Parathyroid adenoma (tissue), 2 donors: ENCODE measurements at regions not wholly inside any gene's neighbourhood (a gene's known extent, or its start where the extent isn't known, plus 50 kb on each side); places are given as distances from the start of the nearest gene placed in this dataset.

Source experiments
- H2AFZ ChIP-seq: fragments of 300-600 bp; sonication (generic); one replicate; pipeline ENCODE4 v1.7.0; 2017; ENCODE audit warnings: antibody characterized with exemption, mild to moderate bottlenecking
- H3K27ac ChIP-seq: fragments of 300-600 bp; sonication (generic); one replicate; pipeline ENCODE4 v1.7.0; 2017
- H3K27me3 ChIP-seq: fragments of 300-600 bp; sonication (generic); one replicate; pipeline ENCODE4 v1.7.0; 2017; ENCODE audit warnings: low read length; ENCODE audit not compliant: control insufficient read depth, insufficient read depth
- H3K36me3 ChIP-seq: fragments of 300-600 bp; sonication (generic); one replicate; pipeline ENCODE4 v1.7.0; 2017; ENCODE audit warnings: low read length; ENCODE audit not compliant: control insufficient read depth, insufficient read depth
- H3K4me1 ChIP-seq: fragments of 300-600 bp; sonication (generic); one replicate; pipeline ENCODE4 v1.7.0; 2017; ENCODE audit warnings: control low read depth
- H3K4me2 ChIP-seq: fragments of 300-600 bp; sonication (generic); one replicate; pipeline ENCODE4 v1.7.0; 2017; ENCODE audit warnings: low read length
- H3K4me3 ChIP-seq: fragments of 300-600 bp; sonication (generic); one replicate; pipeline ENCODE4 v1.7.0; 2017; ENCODE audit warnings: low read depth, low read length
- H3K79me2 ChIP-seq: fragments of 300-600 bp; sonication (generic); one replicate; pipeline ENCODE4 v1.7.0; 2017; ENCODE audit warnings: control low read depth
- H3K9ac ChIP-seq: fragments of 300-600 bp; sonication (generic); one replicate; pipeline ENCODE4 v1.7.0; 2017; ENCODE audit warnings: mild to moderate bottlenecking
- H3K9me3 ChIP-seq: fragments of 300-600 bp; sonication (generic); one replicate; pipeline ENCODE4 v1.7.0; 2017; ENCODE audit warnings: low read length; ENCODE audit not compliant: control insufficient read depth
- TF ChIP-seq, protein P1 (sequence below): fragments of 300-600 bp; sonication (generic); IDR thresholded peaks from one replicate; pipeline ENCODE4 v1.7.0; 2017; ENCODE audit warnings: antibody characterized with exemption, mild to moderate bottlenecking
- donor health status: primary hyperparathyroidism.

DNA sequence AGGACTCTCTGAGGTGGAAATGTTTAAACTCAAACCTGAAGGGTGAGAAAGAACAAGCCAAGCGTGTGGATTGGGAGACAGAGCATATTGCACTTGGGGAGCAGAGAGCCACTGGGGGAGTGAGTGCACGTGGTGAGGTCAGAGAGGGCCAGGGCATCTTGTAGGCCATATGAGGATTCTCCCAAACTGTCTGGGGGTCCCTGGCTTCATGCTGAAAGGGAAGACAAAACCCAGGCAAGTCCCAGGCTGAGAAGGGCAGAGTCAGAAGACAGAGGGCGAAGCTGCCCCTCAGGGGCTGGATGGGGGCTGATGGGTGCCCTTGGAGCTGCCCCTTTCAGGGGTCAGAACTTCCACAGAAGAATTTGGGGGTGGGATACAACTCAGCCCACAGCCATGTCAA is 215.3 kb upstream of the S1PR3 start:
- Histone ChIP-seq H2AFZ (no peak overlapping the region), H3K9ac (no peak overlapping the region), H3K4me2 (no peak overlapping the region), H3K36me3 (no peaks in the 10 kb centered on the region), H3K79me2 (no peaks in the 10 kb centered on the region), H3K9me3 (no peaks in the 10 kb centered on the region), H3K27me3 (no peaks in the 10 kb centered on the region), H3K4me1 (no peaks in the 10 kb centered on the region), H3K4me3 (no peak overlapping the region), H3K27ac (no peak overlapping the region)
- TF ChIP-seq, protein P1, sequence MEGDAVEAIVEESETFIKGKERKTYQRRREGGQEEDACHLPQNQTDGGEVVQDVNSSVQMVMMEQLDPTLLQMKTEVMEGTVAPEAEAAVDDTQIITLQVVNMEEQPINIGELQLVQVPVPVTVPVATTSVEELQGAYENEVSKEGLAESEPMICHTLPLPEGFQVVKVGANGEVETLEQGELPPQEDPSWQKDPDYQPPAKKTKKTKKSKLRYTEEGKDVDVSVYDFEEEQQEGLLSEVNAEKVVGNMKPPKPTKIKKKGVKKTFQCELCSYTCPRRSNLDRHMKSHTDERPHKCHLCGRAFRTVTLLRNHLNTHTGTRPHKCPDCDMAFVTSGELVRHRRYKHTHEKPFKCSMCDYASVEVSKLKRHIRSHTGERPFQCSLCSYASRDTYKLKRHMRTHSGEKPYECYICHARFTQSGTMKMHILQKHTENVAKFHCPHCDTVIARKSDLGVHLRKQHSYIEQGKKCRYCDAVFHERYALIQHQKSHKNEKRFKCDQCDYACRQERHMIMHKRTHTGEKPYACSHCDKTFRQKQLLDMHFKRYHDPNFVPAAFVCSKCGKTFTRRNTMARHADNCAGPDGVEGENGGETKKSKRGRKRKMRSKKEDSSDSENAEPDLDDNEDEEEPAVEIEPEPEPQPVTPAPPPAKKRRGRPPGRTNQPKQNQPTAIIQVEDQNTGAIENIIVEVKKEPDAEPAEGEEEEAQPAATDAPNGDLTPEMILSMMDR, result no peak

DNA sequence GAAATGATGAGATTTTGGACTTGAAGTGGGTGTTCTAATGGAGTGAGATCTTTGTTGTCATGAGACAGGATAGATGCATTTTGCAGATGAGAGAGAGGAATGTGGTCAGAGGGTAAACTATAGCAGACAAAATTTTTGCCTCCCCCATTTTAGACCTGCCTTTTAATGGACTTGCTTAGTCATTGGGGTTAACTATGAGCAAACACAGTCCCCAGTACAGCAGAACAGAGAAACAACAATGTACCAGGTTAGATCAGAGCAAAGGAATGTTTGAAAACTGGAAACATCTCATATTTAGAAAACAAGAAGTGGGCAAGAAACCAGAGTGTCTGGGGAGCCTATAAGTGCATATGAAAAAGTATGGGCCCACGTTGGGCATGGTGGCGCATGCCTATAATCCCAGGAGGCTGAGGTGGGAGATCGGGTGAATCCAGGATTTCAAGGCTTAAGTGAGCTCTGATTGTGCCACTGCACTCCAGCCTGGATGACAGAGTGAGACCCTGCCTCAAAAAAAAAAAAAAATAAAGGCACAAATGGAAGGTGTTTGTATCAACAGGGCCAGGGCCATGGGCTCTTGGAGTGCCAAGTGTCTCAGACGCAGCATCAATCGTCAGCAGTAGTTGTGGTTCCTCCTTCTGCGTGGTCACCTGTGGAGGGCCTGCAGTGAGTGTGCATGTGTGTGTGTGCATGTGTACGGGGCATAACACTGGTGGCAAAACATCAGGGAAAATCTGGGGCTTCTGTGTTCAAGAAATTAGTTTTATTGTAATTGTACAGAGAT is 214.4 kb upstream of the S1PR3 start:
- H3K27ac ChIP-seq, result no peak overlapping the region
- TF ChIP-seq, protein P1, result no peak

DNA sequence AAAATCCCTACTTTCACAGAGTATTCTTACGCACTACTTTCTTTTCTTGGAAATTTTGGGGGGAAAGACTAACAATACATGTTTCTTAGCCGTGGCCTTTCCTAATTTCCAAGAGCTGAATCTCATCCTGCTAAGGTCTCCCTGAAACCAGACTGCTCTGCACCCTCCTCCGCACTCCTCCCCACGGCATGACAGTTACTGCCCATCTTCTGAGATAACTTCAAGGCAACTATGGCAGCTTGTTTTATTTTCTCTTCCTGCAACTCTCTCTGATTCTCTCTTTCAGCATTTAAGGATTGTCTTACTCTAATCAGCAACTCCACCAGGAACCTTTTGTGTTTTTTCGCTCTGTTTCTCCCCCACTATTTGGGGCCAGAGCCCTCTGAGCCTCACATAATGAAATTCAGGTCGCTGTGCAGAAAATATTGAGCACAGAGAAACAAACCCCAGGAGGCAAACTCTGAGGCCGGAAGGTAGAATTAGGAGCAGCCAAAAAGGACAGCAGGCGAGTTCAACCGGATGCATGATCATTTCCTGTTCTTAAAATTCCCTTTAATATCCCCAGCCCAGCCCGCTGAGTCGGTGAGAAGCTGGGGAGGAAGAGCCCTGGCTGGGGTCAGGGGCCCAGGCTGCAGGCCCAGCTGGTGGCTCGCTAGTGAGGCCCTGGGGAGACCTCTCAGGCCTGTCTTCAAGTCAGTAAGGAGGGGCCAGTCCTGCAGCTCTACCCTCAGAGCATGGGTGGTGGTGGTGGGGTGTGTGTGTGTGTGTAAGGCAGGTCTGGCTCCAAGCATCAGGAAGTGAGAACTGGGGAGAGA is 213.6 kb upstream of the S1PR3 start:
- TF ChIP-seq, protein P1, result no peak
- no peak overlapping the region for H3K27ac ChIP-seq

More for the DNA sequence above, 214.4 kb upstream of the S1PR3 start:
- no peaks in the 10 kb centered on the region for H3K9me3 ChIP-seq
- no peak overlapping the region for H2AFZ ChIP-seq
- H3K27me3 ChIP-seq, result no peaks in the 10 kb centered on the region
- no peak overlapping the region for H3K9ac ChIP-seq
- no peaks in the 10 kb centered on the region for H3K79me2 ChIP-seq
- H3K4me1 ChIP-seq, result no peaks in the 10 kb centered on the region
- no peaks in the 10 kb centered on the region for H3K36me3 ChIP-seq
- no peak overlapping the region for H3K4me2 ChIP-seq
- H3K4me3 ChIP-seq, result no peak overlapping the region

DNA sequence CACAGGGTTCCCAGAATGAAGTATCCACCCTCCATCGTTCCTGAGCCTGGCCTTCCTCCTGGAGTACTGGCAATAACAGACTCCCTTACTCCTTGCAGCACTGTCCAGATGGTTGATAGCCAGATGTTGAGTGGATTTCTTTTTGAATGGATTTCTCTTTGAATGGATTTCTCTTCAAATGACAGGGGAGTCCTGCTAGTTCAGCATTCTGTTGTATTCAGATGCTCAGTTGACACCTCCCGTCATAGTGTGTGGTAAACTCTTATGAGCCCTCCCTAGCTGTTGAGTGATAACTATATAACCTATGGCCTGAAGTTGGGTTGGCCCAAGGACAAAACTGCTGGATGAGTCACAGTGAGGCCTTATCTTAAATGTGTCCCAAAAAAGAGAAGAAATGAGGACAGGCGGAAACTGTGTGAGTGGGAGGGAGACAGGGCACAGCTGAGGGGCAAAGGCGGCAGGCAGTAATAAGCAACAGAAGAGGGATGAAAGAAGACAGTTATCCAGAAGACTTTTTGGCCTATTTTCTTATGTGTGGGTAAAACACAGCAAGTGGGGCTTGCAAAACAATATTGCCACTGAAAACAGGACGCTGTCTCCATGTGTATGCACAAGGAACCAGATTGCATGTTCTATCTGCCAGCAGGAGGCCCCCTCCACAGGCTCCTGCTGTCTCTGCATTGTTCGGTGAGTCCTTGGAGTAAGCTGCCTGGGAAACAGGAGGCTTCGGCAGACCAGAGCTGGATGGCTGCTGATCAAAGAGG is 209.5 kb upstream of the S1PR3 start:
- TF ChIP-seq, protein P1, result no peak
- H3K9ac ChIP-seq, result no peak overlapping the region
- no peak overlapping the region for H3K4me3 ChIP-seq
- no peaks in the 10 kb centered on the region for H3K27me3 ChIP-seq
- no peak overlapping the region for H3K4me2 ChIP-seq
- no peaks in the 10 kb centered on the region for H3K79me2 ChIP-seq
- no peaks in the 10 kb centered on the region for H3K4me1 ChIP-seq
- H3K27ac ChIP-seq, result no peak overlapping the region
- no peaks in the 10 kb centered on the region for H3K9me3 ChIP-seq
- no peaks in the 10 kb centered on the region for H3K36me3 ChIP-seq
- H2AFZ ChIP-seq, result no peak overlapping the region

More for the DNA sequence above, 213.6 kb upstream of the S1PR3 start:
- Histone ChIP-seq H3K9me3 (no peaks in the 10 kb centered on the region), H3K9ac (no peak overlapping the region), H3K79me2 (no peaks in the 10 kb centered on the region), H3K4me2 (no peak overlapping the region), H3K27me3 (no peaks in the 10 kb centered on the region), H3K36me3 (no peaks in the 10 kb centered on the region), H2AFZ (no peak overlapping the region), H3K4me3 (no peak overlapping the region), H3K4me1 (no peaks in the 10 kb centered on the region)
